GM12891 (cell line): ENCODE measurements at regions not wholly inside any gene's neighbourhood (a gene's known extent, or its start where the extent isn't known, plus 50 kb on each side); places are given as distances from the start of the nearest gene placed in this dataset.

Source experiments
- PAX5 ChIP-seq: IDR thresholded peaks from 2 replicates; pipeline ENCODE4 v1.6.1; 2011; ENCODE audit warnings: low read length, moderate library complexity, mild to moderate bottlenecking; ENCODE audit not compliant: insufficient read depth, severe bottlenecking
- POLR2A ChIP-seq: IDR thresholded peaks from 2 replicates; pipeline ENCODE4 v1.6.1; 2011; ENCODE audit warnings: low read depth, low read length, control low read depth
- POLR2AphosphoS5 ChIP-seq: IDR thresholded peaks from 2 replicates; pipeline ENCODE4 v1.6.1; 2011; ENCODE audit warnings: low read depth, low read length, control low read depth
- POU2F2 ChIP-seq: IDR thresholded peaks from 2 replicates; pipeline ENCODE4 v1.6.1; 2011; ENCODE audit warnings: low read depth, mild to moderate bottlenecking, control low read depth, low read length, moderate library complexity
- SPI1 ChIP-seq: IDR thresholded peaks from 2 replicates; pipeline ENCODE4 v1.6.1; 2011; ENCODE audit warnings: low read depth, low read length, control low read depth
- TAF1 ChIP-seq: IDR thresholded peaks from 2 replicates; pipeline ENCODE4 v1.6.1; 2011; ENCODE audit warnings: low read depth, low read length, control low read depth

DNA sequence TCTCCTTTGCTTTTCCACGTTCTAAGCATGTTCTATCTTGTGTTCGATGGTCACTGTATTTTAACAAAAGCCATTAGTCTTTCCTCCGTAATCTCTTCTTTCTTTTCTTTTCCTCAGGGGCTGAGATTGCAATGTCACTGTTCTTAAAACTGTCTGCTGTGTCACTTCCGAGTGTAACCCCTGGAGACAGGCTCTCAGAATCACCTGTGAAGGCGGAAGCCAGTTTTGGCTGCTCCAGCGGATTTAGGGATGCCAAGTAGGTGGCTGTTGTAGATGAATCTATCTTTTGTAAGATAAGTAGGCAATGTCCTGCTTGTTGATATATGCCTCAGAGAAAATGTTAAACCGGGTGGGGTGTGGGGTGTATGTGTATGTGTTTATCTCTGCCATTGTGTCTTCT is 94.7 kb upstream of the L3MBTL4 start:
- TF ChIP-seq POLR2AphosphoS5 (no peak), POLR2A (no peak), TAF1 (no peak), PAX5 (no peak), POU2F2 (no peak), SPI1 (no peak)
